Activated T-helper 17 cell treated with anti-CD3 and anti-CD28 coated beads, Interleukin-2, amount 50 U/mL, for 72 hours (primary cell): ENCODE measurements at regions not wholly inside any gene's neighbourhood (a gene's known extent, or its start where the extent isn't known, plus 50 kb on each side); places are given as distances from the start of the nearest gene placed in this dataset.

Experiments
- ATAC-seq: fragments of 150-1000 bp; cut with Tn5 transposase; replicated peaks from 2 replicates; pipeline ENCODE4 v1.10.0; 2021; ENCODE audit warnings: mild to moderate bottlenecking, moderate library complexity
- H3K27ac Mint-ChIP-seq: one replicate; pipeline ENCODE4 v1.8.0; 2022; ENCODE audit warnings: mixed read lengths
- H3K27me3 Mint-ChIP-seq: one replicate; pipeline ENCODE4 v1.8.0; 2022; ENCODE audit warnings: mixed read lengths
- H3K36me3 Mint-ChIP-seq: one replicate; pipeline ENCODE4 v1.8.0; 2022; ENCODE audit warnings: low read depth, mild to moderate bottlenecking, mixed read lengths
- H3K4me1 Mint-ChIP-seq: one replicate; pipeline ENCODE4 v1.8.0; 2022; ENCODE audit warnings: mixed read lengths
- H3K4me3 Mint-ChIP-seq: one replicate; pipeline ENCODE4 v1.8.0; 2022; ENCODE audit warnings: mild to moderate bottlenecking, mixed read lengths
- H3K9me3 Mint-ChIP-seq: one replicate; pipeline ENCODE4 v1.8.0; 2022; ENCODE audit warnings: mixed read lengths

GRCh38 chr1:189524501-189524900, 953.2 kb downstream of the BRINP3 start:
- Mint-ChIP-seq H3K27ac (no peak overlapping the region), H3K27me3 (no peaks in the 10 kb centered on the region), H3K4me3 (no peak overlapping the region), H3K9me3 (peaks cover 17% of the 10 kb centered on the region), H3K4me1 (no peaks in the 10 kb centered on the region), H3K36me3 (no peaks in the 10 kb centered on the region)
- ATAC-seq, result no peak

DNA sequence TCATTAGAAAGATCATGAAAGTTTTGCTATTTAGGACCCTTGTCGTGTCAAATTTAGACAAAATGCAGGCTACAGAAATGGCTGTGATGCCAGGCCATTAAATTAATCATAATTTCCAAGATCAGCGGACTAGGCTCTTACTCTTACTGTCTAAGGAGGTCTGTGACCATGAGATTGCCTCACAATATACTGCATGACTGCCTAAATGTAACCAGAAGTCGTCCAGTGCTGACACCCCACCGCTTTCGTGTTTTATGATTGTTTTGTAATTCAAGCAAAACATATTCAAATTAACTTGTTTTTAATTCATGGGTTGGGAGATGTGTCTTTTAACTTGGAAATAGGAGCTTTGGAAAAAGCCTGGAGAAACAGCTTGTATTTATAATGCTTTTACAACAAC, 947.5 kb downstream of the BRINP3 start:
- H3K4me1 Mint-ChIP-seq, result no peaks in the 10 kb centered on the region
- no peak for ATAC-seq
- no peak overlapping the region for H3K4me3 Mint-ChIP-seq
- no peaks in the 10 kb centered on the region for H3K36me3 Mint-ChIP-seq
- H3K27me3 Mint-ChIP-seq, result no peaks in the 10 kb centered on the region
- peaks cover 22% of the 10 kb centered on the region for H3K9me3 Mint-ChIP-seq
- no peak overlapping the region for H3K27ac Mint-ChIP-seq

DNA sequence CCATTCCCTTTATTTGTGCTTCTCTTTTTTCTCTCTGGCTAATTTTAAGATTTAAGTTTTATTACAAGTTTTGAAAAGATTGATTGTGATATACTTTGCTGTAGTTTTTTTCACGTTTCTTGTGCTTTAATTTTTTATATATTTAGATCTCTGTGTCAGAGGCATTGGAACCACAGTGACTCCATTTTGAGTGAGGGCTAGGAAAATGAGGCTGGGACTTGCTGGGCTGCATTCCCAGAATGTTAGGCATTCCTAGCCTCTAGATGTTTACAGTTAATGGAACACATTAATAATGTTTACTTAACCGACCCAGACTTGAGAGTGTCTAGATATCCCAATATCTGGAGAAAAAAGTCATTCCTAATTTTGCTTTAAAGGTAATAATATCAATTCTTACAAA, 939.4 kb downstream of the BRINP3 start:
- Mint-ChIP-seq H3K27me3 (no peaks in the 10 kb centered on the region), H3K4me1 (no peaks in the 10 kb centered on the region), H3K9me3 (peaks cover 8% of the 10 kb centered on the region), H3K4me3 (no peak overlapping the region), H3K27ac (no peak overlapping the region), H3K36me3 (no peaks in the 10 kb centered on the region)
- ATAC-seq, result no peak

DNA sequence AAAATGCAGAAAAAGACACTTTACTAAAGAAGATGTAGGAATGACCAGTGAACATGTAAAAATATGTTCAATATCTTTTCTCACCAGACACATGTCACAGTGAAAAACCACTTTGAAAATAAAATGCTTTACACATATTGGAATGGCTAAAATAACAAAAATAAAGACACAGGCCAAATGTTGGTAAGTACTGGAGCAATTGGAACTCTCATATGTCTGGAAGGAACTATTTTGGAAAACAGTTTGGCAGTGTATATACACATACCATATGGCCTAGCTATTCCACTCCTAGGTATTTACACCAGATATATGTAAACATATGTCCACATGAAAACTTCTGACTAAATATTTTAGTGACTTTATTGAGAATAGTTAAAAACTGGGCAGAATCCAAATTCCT, 927.2 kb downstream of the BRINP3 start:
- Mint-ChIP-seq H3K9me3 (no peaks in the 10 kb centered on the region), H3K4me1 (no peaks in the 10 kb centered on the region), H3K36me3 (no peaks in the 10 kb centered on the region), H3K4me3 (no peak overlapping the region), H3K27me3 (no peaks in the 10 kb centered on the region), H3K27ac (no peak overlapping the region)
- no peak for ATAC-seq

GRCh38 chr1:189563784-189564183, 913.9 kb downstream of the BRINP3 start:
- H3K4me3 Mint-ChIP-seq, result no peak overlapping the region
- H3K9me3 Mint-ChIP-seq, result peaks cover 14% of the 10 kb centered on the region
- ATAC-seq, result no peak
- H3K27ac Mint-ChIP-seq, result no peak overlapping the region
- no peaks in the 10 kb centered on the region for H3K4me1 Mint-ChIP-seq
- no peaks in the 10 kb centered on the region for H3K27me3 Mint-ChIP-seq
- H3K36me3 Mint-ChIP-seq, result no peaks in the 10 kb centered on the region

DNA sequence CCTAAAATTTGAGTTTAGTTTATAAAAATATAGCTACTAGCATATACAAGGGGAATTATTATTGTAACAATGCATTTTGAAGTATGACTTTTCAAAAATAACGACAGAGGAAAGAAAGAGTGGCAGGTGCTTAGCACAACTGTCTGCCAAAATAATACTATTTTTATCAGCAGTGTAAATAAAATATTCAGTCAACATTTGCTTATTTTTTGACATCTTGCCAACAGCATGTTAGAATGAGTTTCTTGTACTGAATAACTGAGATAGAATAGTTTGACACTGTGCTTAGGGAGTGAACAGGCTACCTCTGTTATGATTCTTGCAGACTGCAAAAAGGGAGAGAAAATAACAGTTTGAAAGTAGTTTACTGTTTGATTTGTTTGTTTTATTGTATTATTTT, 909.8 kb downstream of the BRINP3 start:
- Mint-ChIP-seq H3K4me3 (no peak overlapping the region), H3K9me3 (peaks cover 8% of the 10 kb centered on the region), H3K27ac (no peak overlapping the region), H3K27me3 (no peaks in the 10 kb centered on the region), H3K4me1 (no peaks in the 10 kb centered on the region), H3K36me3 (no peaks in the 10 kb centered on the region)
- no peak for ATAC-seq

DNA sequence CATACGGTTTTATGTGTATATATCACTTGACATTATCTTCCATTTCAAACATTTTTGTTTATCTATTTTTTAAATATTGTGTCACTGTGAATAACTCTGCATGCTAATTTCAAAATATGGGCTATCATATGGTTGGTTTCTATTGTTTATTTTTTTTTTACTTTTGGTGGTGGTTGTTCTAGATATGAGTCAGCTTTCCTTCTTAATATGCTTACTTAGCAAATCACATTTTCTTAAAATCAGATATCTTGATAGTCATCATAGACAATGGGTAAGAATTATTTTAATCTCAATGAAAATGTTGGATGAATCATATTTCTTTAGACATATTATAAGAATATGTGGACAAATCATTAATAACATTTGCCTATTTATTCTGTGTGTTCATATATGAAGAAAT, 881.5 kb downstream of the BRINP3 start:
- no peak overlapping the region for H3K4me3 Mint-ChIP-seq
- H3K36me3 Mint-ChIP-seq, result no peaks in the 10 kb centered on the region
- H3K27me3 Mint-ChIP-seq, result no peaks in the 10 kb centered on the region
- no peak for ATAC-seq
- H3K9me3 Mint-ChIP-seq, result peaks cover 11% of the 10 kb centered on the region
- H3K27ac Mint-ChIP-seq, result no peak overlapping the region
- H3K4me1 Mint-ChIP-seq, result no peaks in the 10 kb centered on the region

GRCh38 chr1:189597083-189597482, 880.6 kb downstream of the BRINP3 start:
- ATAC-seq, result no peak
- no peaks in the 10 kb centered on the region for H3K36me3 Mint-ChIP-seq
- H3K4me1 Mint-ChIP-seq, result no peaks in the 10 kb centered on the region
- no peak overlapping the region for H3K4me3 Mint-ChIP-seq
- H3K9me3 Mint-ChIP-seq, result peaks cover 11% of the 10 kb centered on the region
- H3K27me3 Mint-ChIP-seq, result no peaks in the 10 kb centered on the region
- no peak overlapping the region for H3K27ac Mint-ChIP-seq

GRCh38 chr1:189605226-189605625, 872.4 kb downstream of the BRINP3 start:
- Mint-ChIP-seq H3K27ac (no peak overlapping the region), H3K4me1 (no peaks in the 10 kb centered on the region), H3K4me3 (no peak overlapping the region), H3K36me3 (no peaks in the 10 kb centered on the region), H3K9me3 (peaks cover 3% of the 10 kb centered on the region), H3K27me3 (no peaks in the 10 kb centered on the region)
- ATAC-seq, result no peak

DNA sequence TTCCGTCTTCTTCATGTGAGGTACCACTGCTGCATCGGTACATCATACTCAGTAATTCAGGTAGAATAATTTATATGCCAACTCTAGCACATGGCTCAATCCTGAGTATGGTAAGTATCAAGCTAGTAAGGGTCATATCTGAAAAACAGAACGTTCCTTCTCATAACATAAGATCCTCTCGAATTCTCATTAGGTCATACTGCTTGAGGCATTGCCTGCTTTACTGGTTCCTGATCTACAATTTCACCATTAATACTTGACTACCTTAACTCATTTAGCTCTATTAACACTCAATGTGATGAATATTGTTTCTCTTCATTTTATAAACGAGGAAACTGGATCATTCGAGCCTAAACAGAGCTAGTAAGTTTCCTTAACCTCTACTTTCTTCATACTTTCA, 871.6 kb downstream of the BRINP3 start:
- H3K36me3 Mint-ChIP-seq, result no peaks in the 10 kb centered on the region
- ATAC-seq, result no peak
- no peak overlapping the region for H3K27ac Mint-ChIP-seq
- no peaks in the 10 kb centered on the region for H3K4me1 Mint-ChIP-seq
- no peaks in the 10 kb centered on the region for H3K27me3 Mint-ChIP-seq
- peaks cover 3% of the 10 kb centered on the region for H3K9me3 Mint-ChIP-seq
- H3K4me3 Mint-ChIP-seq, result no peak overlapping the region

GRCh38 chr1:189606795-189607476, 870.7 kb downstream of the BRINP3 start:
- H3K4me1 Mint-ChIP-seq, result no peaks in the 10 kb centered on the region
- H3K9me3 Mint-ChIP-seq, result peaks cover 3% of the 10 kb centered on the region
- no peaks in the 10 kb centered on the region for H3K36me3 Mint-ChIP-seq
- H3K27ac Mint-ChIP-seq, result no peak overlapping the region
- H3K4me3 Mint-ChIP-seq, result no peak overlapping the region
- no peak for ATAC-seq
- no peaks in the 10 kb centered on the region for H3K27me3 Mint-ChIP-seq

- H3K4me3 Mint-ChIP-seq, result no peak overlapping the region
- H3K9me3 Mint-ChIP-seq, result peaks cover 3% of the 10 kb centered on the region
- no peaks in the 10 kb centered on the region for H3K27me3 Mint-ChIP-seq
- no peak overlapping the region for H3K27ac Mint-ChIP-seq
- no peaks in the 10 kb centered on the region for H3K4me1 Mint-ChIP-seq
- ATAC-seq, result no peak
- no peaks in the 10 kb centered on the region for H3K36me3 Mint-ChIP-seq
Measured at GRCh38 chr1:189607477-189608096, 870.1 kb downstream of the BRINP3 start.

GRCh38 chr1:189609167-189609566, 868.5 kb downstream of the BRINP3 start:
- Mint-ChIP-seq H3K27me3 (no peaks in the 10 kb centered on the region), H3K4me1 (no peaks in the 10 kb centered on the region), H3K27ac (no peak overlapping the region), H3K9me3 (peaks cover 3% of the 10 kb centered on the region), H3K36me3 (no peaks in the 10 kb centered on the region), H3K4me3 (no peak overlapping the region)
- ATAC-seq, result no peak

DNA sequence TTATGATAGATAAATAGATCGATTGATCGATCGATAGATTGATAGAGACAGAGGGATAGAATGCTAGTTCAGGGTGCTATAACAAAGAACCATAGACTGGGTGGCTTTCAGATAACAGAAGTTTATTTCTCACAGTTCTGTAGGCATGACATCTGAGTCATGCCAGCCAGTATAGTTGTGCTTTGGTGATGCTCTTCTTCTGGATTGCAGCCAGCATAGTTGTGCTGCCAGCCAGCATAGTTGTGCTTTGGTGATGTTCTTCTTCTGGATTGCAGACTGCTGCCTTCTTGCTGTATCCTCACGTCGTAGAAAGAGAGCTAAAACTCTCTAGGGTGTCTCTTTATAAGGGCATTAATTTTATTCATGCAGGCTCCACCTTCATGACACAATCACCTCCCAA, 860.8 kb downstream of the BRINP3 start:
- peaks cover 11% of the 10 kb centered on the region for H3K9me3 Mint-ChIP-seq
- no peak for ATAC-seq
- H3K36me3 Mint-ChIP-seq, result no peaks in the 10 kb centered on the region
- no peaks in the 10 kb centered on the region for H3K27me3 Mint-ChIP-seq
- no peak overlapping the region for H3K27ac Mint-ChIP-seq
- H3K4me1 Mint-ChIP-seq, result no peaks in the 10 kb centered on the region
- H3K4me3 Mint-ChIP-seq, result no peak overlapping the region

DNA sequence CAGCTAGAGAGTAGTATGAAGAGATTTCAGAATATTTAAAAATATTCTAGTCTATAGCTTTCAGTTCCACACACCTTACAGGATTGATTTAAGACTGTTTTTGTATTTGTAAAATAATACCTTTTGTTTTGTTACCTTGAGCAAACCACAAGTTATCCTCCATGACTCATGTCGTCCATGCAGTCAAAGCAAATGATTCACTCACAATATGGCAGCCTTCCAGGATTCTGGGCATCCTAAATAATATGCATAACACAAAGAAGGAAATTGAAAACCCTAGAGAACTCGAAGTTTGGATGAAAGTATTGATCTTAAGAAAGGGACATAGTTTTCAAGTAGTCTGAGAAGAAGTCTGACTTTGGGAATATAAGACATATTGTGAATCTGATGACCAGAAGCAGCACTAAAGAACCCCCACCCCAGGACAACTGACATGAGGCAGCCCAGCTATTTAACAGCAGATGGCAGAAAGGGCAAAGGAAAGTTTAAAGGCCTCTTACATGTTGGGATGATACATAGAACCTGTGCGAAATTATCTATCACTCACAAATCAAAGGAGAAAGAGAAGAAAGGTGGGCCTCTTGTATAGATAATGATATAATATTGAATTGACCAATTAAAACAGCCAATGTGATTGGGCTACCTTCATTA, 857.9 kb downstream of the BRINP3 start:
- Mint-ChIP-seq H3K27me3 (no peaks in the 10 kb centered on the region), H3K9me3 (peaks cover 18% of the 10 kb centered on the region), H3K27ac (no peak overlapping the region), H3K4me3 (no peak overlapping the region), H3K36me3 (no peaks in the 10 kb centered on the region), H3K4me1 (no peaks in the 10 kb centered on the region)
- no peak for ATAC-seq
